ENCODE measurements at regions not wholly inside any gene's neighbourhood (a gene's known extent, or its start where the extent isn't known, plus 50 kb on each side); places are given as distances from the start of the nearest gene placed in this dataset.
"Not testable (repeated sequence)": the region's sequence is repeated elsewhere in the genome, so short reads cannot be mapped to it uniquely, and the experiment has no call there.

GRCh38 chr13:105838231-105838630, 697.2 kb downstream of the EFNB2 start:
- no peak for DNase-seq (ENCODE audit: low read depth in 1 of 2, low spot score in 1 of 2)
- Histone ChIP-seq H3K27me3 (no peaks in the 10 kb centered on the region), H3K4me1 (ENCODE audit: low read depth) (no peaks in the 10 kb centered on the region), H3K36me3 (no peaks in the 10 kb centered on the region), H3K9me3 (ENCODE audit: low read depth) (no peaks in the 10 kb centered on the region), H3K27ac (no peak overlapping the region), H3K4me3 (no peak overlapping the region)
- TF ChIP-seq CTCF (IDR thresholded peaks at IDR 0.05; ENCODE audit: low read depth, low read length), result no peak

GRCh38 chr13:105837295-105837694, 698.2 kb downstream of the EFNB2 start:
- H3K27ac ChIP-seq; H3K4me1 ChIP-seq (ENCODE audit: low read depth); H3K27me3 ChIP-seq; H3K4me3 ChIP-seq; H3K9me3 ChIP-seq (ENCODE audit: low read depth); H3K36me3 ChIP-seq; DNase-seq (ENCODE audit: low read depth in 1 of 2, low spot score in 1 of 2): not testable (repeated sequence)

- H3K9me3 ChIP-seq (ENCODE audit: low read depth), result no peaks in the 10 kb centered on the region
- no peaks in the 10 kb centered on the region for H3K4me1 ChIP-seq (ENCODE audit: low read depth)
- no peak for DNase-seq (ENCODE audit: low read depth in 1 of 2, low spot score in 1 of 2)
- H3K4me3 ChIP-seq, result no peak overlapping the region
- no peak for TF ChIP-seq CTCF (IDR thresholded peaks at IDR 0.05; ENCODE audit: low read depth, low read length)
- H3K27me3 ChIP-seq, result no peaks in the 10 kb centered on the region
- H3K36me3 ChIP-seq, result no peaks in the 10 kb centered on the region
- no peak overlapping the region for H3K27ac ChIP-seq
Measured at GRCh38 chr13:105830821-105831220, 704.6 kb downstream of the EFNB2 start.

- Histone ChIP-seq H3K27ac (no peak overlapping the region), H3K36me3 (no peaks in the 10 kb centered on the region), H3K27me3 (no peaks in the 10 kb centered on the region), H3K4me3 (no peak overlapping the region), H3K4me1 (ENCODE audit: low read depth) (no peaks in the 10 kb centered on the region), H3K9me3 (ENCODE audit: low read depth) (no peaks in the 10 kb centered on the region)
- DNase-seq (ENCODE audit: low read depth in 1 of 2, low spot score in 1 of 2), result no peak
- no peak for TF ChIP-seq CTCF (IDR thresholded peaks at IDR 0.05; ENCODE audit: low read depth, low read length)
Measured at GRCh38 chr13:105827111-105827809, 708.2 kb downstream of the EFNB2 start.

- H3K27me3 ChIP-seq, result no peaks in the 10 kb centered on the region
- H3K4me1 ChIP-seq (ENCODE audit: low read depth), result no peaks in the 10 kb centered on the region
- H3K9me3 ChIP-seq (ENCODE audit: low read depth), result no peaks in the 10 kb centered on the region
- no peak overlapping the region for H3K27ac ChIP-seq
- TF ChIP-seq CTCF (IDR thresholded peaks at IDR 0.05; ENCODE audit: low read depth, low read length), result no peak
- H3K36me3 ChIP-seq, result no peaks in the 10 kb centered on the region
- DNase-seq (ENCODE audit: low read depth in 1 of 2, low spot score in 1 of 2), result no peak
- no peak overlapping the region for H3K4me3 ChIP-seq
Measured at GRCh38 chr13:105825071-105825470, 710.4 kb downstream of the EFNB2 start.

GRCh38 chr13:105821337-105821736, 714.1 kb downstream of the EFNB2 start:
- Histone ChIP-seq H3K27me3 (no peaks in the 10 kb centered on the region), H3K27ac (no peak overlapping the region), H3K36me3 (no peaks in the 10 kb centered on the region), H3K9me3 (ENCODE audit: low read depth) (no peaks in the 10 kb centered on the region), H3K4me3 (no peak overlapping the region), H3K4me1 (ENCODE audit: low read depth) (no peaks in the 10 kb centered on the region)
- TF ChIP-seq CTCF (IDR thresholded peaks at IDR 0.05; ENCODE audit: low read depth, low read length), result no peak
- no peak for DNase-seq (ENCODE audit: low read depth in 1 of 2, low spot score in 1 of 2)

Data from cardiac muscle cell (in vitro differentiated cells and primary cell).